H9 (cell line): ENCODE measurements at regions not wholly inside any gene's neighbourhood (a gene's known extent, or its start where the extent isn't known, plus 50 kb on each side); places are given as distances from the start of the nearest gene placed in this dataset.

Experiments used
- DNase-seq: peaks from one replicate; pipeline ENCODE4 v3.0.0-alpha.2; 2017
- H2AFZ ChIP-seq: one replicate; pipeline ENCODE4 v1.6.1; 2013; ENCODE audit warnings: mild to moderate bottlenecking, low read length, control low read depth, moderate library complexity
- H2AK5ac ChIP-seq: 2 replicates; pipeline ENCODE4 v1.6.1; 2013; ENCODE audit warnings: low read length, control low read depth, mixed read lengths; ENCODE audit not compliant: insufficient read length
- H2BK120ac ChIP-seq: one replicate; pipeline ENCODE4 v1.6.1; 2013; ENCODE audit warnings: low read depth, mild to moderate bottlenecking, low read length, control low read depth, inconsistent platforms; ENCODE audit not compliant: poor library complexity, severe bottlenecking
- H2BK12ac ChIP-seq: 2 replicates; pipeline ENCODE4 v1.6.1; 2013; ENCODE audit warnings: low read length, control low read depth, mixed read lengths, low read depth; ENCODE audit not compliant: insufficient read length
- H2BK15ac ChIP-seq: 2 replicates; pipeline ENCODE4 v1.6.1; 2013; ENCODE audit warnings: low read depth, low read length, control low read depth
- H2BK20ac ChIP-seq: one replicate; pipeline ENCODE4 v1.6.1; 2013; ENCODE audit warnings: low read depth, mild to moderate bottlenecking, low read length, control low read depth, inconsistent platforms; ENCODE audit not compliant: poor library complexity, severe bottlenecking
- H2BK5ac ChIP-seq: 2 replicates; pipeline ENCODE4 v1.6.1; 2013; ENCODE audit warnings: low read length, control low read depth, mixed read lengths; ENCODE audit not compliant: insufficient read length
- H3K14ac ChIP-seq: 2 replicates; pipeline ENCODE4 v1.6.1; 2013; ENCODE audit warnings: low read length, control low read depth; ENCODE audit not compliant: insufficient read depth
- H3K18ac ChIP-seq: 2 replicates; pipeline ENCODE4 v1.6.1; 2013; ENCODE audit warnings: low read depth, mild to moderate bottlenecking, mixed read lengths, low read length, control low read depth; ENCODE audit not compliant: insufficient read length
- H3K23ac ChIP-seq: 2 replicates; pipeline ENCODE4 v1.6.1; 2013; ENCODE audit warnings: low read length, control low read depth, mixed read lengths, low read depth; ENCODE audit not compliant: insufficient read length
- H3K23me2 ChIP-seq: 2 replicates; pipeline ENCODE4 v1.6.1; 2013; ENCODE audit warnings: low read depth, mild to moderate bottlenecking, mixed read lengths, low read length, control low read depth; ENCODE audit not compliant: insufficient read length, poor library complexity, severe bottlenecking
- H3K27ac ChIP-seq: 2 replicates; pipeline ENCODE4 v1.5.1; 2013; ENCODE audit warnings: low read length, control low read depth, mixed read lengths, low read depth; ENCODE audit not compliant: insufficient read length
- H3K27me3 ChIP-seq: 2 replicates; pipeline ENCODE4 v1.6.1; 2013; ENCODE audit warnings: low read length, control low read depth, inconsistent platforms; ENCODE audit not compliant: insufficient read depth
- H3K4ac ChIP-seq: 2 replicates; pipeline ENCODE4 v1.6.1; 2013; ENCODE audit warnings: low read depth, mild to moderate bottlenecking, control low read depth, inconsistent platforms, low read length, moderate library complexity
- H3K4me1 ChIP-seq: 2 replicates; pipeline ENCODE4 v1.6.1; 2013; ENCODE audit warnings: low read length, control low read depth, inconsistent platforms; ENCODE audit not compliant: insufficient read depth
- H3K4me2 ChIP-seq: 2 replicates; pipeline ENCODE4 v1.6.1; 2013; ENCODE audit warnings: low read length, control low read depth, mixed read lengths; ENCODE audit not compliant: insufficient read length, insufficient read depth
- H3K56ac ChIP-seq: 2 replicates; pipeline ENCODE4 v1.6.1; 2013; ENCODE audit warnings: low read depth, mild to moderate bottlenecking, mixed read lengths, low read length, control low read depth; ENCODE audit not compliant: insufficient read length
- H3K79me1 ChIP-seq: 2 replicates; pipeline ENCODE4 v1.6.1; 2013; ENCODE audit warnings: low read depth, mild to moderate bottlenecking, moderate library complexity, low read length, control low read depth, inconsistent platforms; ENCODE audit not compliant: insufficient read depth, poor library complexity, severe bottlenecking
- H3K79me2 ChIP-seq: 2 replicates; pipeline ENCODE4 v1.6.1; 2013; ENCODE audit warnings: low read length, control low read depth, inconsistent platforms; ENCODE audit not compliant: insufficient read depth
- H3K9ac ChIP-seq: 2 replicates; pipeline ENCODE4 v1.6.1; 2013; ENCODE audit warnings: low read length, control low read depth, mixed read lengths; ENCODE audit not compliant: insufficient read length; ENCODE audit errors: extremely low read depth
- H3K9me3 ChIP-seq: one replicate; pipeline ENCODE4 v1.6.1; 2013; ENCODE audit warnings: low read depth, low read length, inconsistent platforms; ENCODE audit not compliant: control insufficient read depth
- H3T11ph ChIP-seq: one replicate; pipeline ENCODE4 v1.6.1; 2013; ENCODE audit warnings: mild to moderate bottlenecking, low read length, control low read depth, inconsistent platforms
- H4K20me1 ChIP-seq: one replicate; pipeline ENCODE4 v1.6.1; 2013; ENCODE audit not compliant: control insufficient read depth, insufficient read length, insufficient read depth
- H4K5ac ChIP-seq: 2 replicates; pipeline ENCODE4 v1.6.1; 2013; ENCODE audit warnings: low read depth, mild to moderate bottlenecking, mixed read lengths, low read length, control low read depth; ENCODE audit not compliant: insufficient read length
- H4K8ac ChIP-seq: replicated peaks from 2 replicates; pipeline ENCODE4 v1.6.1; 2013; ENCODE audit warnings: low read length, control low read depth, mixed read lengths, low read depth; ENCODE audit not compliant: insufficient read length
- H4K91ac ChIP-seq: 2 replicates; pipeline ENCODE4 v1.6.1; 2013; ENCODE audit warnings: low read depth, mild to moderate bottlenecking, moderate library complexity, mixed read lengths, low read length, control low read depth; ENCODE audit not compliant: insufficient read length
- H3K27ac Mint-ChIP-seq, 3 experiments: 2 replicates in 2 of 3; 3 replicates in 1 of 3; pipeline ENCODE4 v1.8.0; 2020 to 2021; ENCODE audit warnings: mixed read lengths in 3 of 3, mild to moderate bottlenecking in 1 of 3, moderate library complexity in 1 of 3
- H3K27me3 Mint-ChIP-seq: 2 replicates; pipeline ENCODE4 v1.8.0; 2021; ENCODE audit warnings: low read depth, mild to moderate bottlenecking, moderate library complexity, mixed read lengths
- H3K36me3 Mint-ChIP-seq, 3 experiments: 2 replicates in 2 of 3; 3 replicates in 1 of 3; pipeline ENCODE4 v1.8.0; 2020 to 2021; ENCODE audit warnings: low read depth in 3 of 3, mixed read lengths in 3 of 3; ENCODE audit not compliant: insufficient read depth in 1 of 3
- H3K4me1 Mint-ChIP-seq, 2 experiments: 2 replicates each; pipeline ENCODE4 v1.8.0; 2020; ENCODE audit warnings: mixed read lengths in 2 of 2
- H3K4me3 Mint-ChIP-seq, 2 experiments: 2 replicates in 1 of 2; 3 replicates in 1 of 2; pipeline ENCODE4 v1.8.0; 2020 to 2021; ENCODE audit warnings: mild to moderate bottlenecking in 2 of 2, mixed read lengths in 2 of 2, moderate library complexity in 1 of 2
- H3K9me3 Mint-ChIP-seq, 2 experiments: 2 replicates in 1 of 2; 3 replicates in 1 of 2; pipeline ENCODE4 v1.8.0; 2020; ENCODE audit warnings: mild to moderate bottlenecking in 2 of 2, mixed read lengths in 2 of 2, moderate library complexity in 1 of 2
- CTCF ChIP-seq: fragments of 200-600 bp; sonication (generic); conservative IDR thresholded peaks from 3 replicates; pipeline ENCODE4 v1.8.0; 2021; ENCODE audit warnings: antibody characterized with exemption, mild to moderate bottlenecking
- WGBS: extraction: QIAGEN DNeasy Blood & Tissue Kit; methylation state at CpG from one replicate; pipeline ENCODE4 v1.1.7; 2013; ENCODE audit warnings: missing lambda C conversion rate, low lambda C conversion rate, mixed read lengths; ENCODE audit not compliant: insufficient read length; ENCODE audit errors: extremely low coverage; 5-methylcytosine and 5-hydroxymethylcytosine counted together

- H3K9me3 Mint-ChIP-seq: no peaks in the 10 kb centered on the region; a peak in 1 of 5 replicates
Measured at GRCh38 chr6:72553531-72554511, 68.0 kb upstream of the KCNQ5 start.

More at GRCh38 chr6:72553531-72554511, 68.0 kb upstream of the KCNQ5 start:
- Histone ChIP-seq H2BK12ac (no peak overlapping the region), H4K8ac (no peak overlapping the region), H4K20me1 (no peaks in the 10 kb centered on the region), H3T11ph (no peak overlapping the region), H3K27ac (peak overlapping the region; percentile 17), H3K9me3 (no peaks in the 10 kb centered on the region), H2BK120ac (no peak overlapping the region), H4K91ac (no peak overlapping the region), H2AK5ac (no peak overlapping the region), H2BK5ac (no peak overlapping the region), H3K14ac (no peak overlapping the region), H3K4ac (no peak overlapping the region), H2BK15ac (no peak overlapping the region), H3K27me3 (no peaks in the 10 kb centered on the region), H3K79me1 (no peaks in the 10 kb centered on the region), H3K4me1 (peaks cover 12% of the 10 kb centered on the region; the same call in 1 of the 2 replicates), H3K9ac (no peak overlapping the region), H4K5ac (no peak overlapping the region), H2AFZ (no peak overlapping the region), H3K23me2 (no peaks in the 10 kb centered on the region), H3K56ac (no peak overlapping the region), H3K23ac (no peak overlapping the region), H3K4me2 (no peak overlapping the region), H2BK20ac (no peak overlapping the region), H3K79me2 (no peaks in the 10 kb centered on the region), H3K18ac (no peak overlapping the region)
- no peak for DNase-seq
- WGBS: no CpG with 5 or more reads among the region's 7 CpGs
- no peaks in the 10 kb centered on the region for H3K27me3 Mint-ChIP-seq
- H3K36me3 Mint-ChIP-seq: no peaks in the 10 kb centered on the region
- no peak for TF ChIP-seq CTCF
- H3K4me3 Mint-ChIP-seq: no peak overlapping the region
- H3K27ac Mint-ChIP-seq: peak overlapping the region in 2 of 3 experiments; percentile 56 to 85; a peak in 5 of 7 replicates
- peaks cover 30 to 38% of the 10 kb centered on the region in 2 experiments for H3K4me1 Mint-ChIP-seq
